IMR-90 (cell line): ENCODE measurements at regions not wholly inside any gene's neighbourhood (a gene's known extent, or its start where the extent isn't known, plus 50 kb on each side); places are given as distances from the start of the nearest gene placed in this dataset.
"Not testable (repeated sequence)": the region's sequence is repeated elsewhere in the genome, so short reads cannot be mapped to it uniquely, and the experiment has no call there.

Experiments
- ATAC-seq: fragments of 200-7000 bp; cut with Tn5 transposase; 2 replicates; pipeline ENCODE4 v1.9.1; 2020; ENCODE audit warnings: low read depth, mild to moderate bottlenecking, moderate library complexity
- BruUV-seq: library from RNA; stranded (reverse); fragments of 400-500 nt; replicated peaks from 2 replicates; lab custom pipeline; 2021; lab: Mats Ljungman, UMichigan
- CTCF ChIA-PET: fragments of 300-600 bp; formaldehyde crosslinking; extraction: SDS; loops from one replicate; lab custom pipeline; 2021; ENCODE audit warnings: antibody characterized with exemption; lab: Yijun Ruan, JAX
- POLR2A ChIA-PET: fragments of 300-600 bp; sonication (Branson Sonifier 250); formaldehyde crosslinking; loops from one replicate; lab custom pipeline; 2022; ENCODE audit warnings: antibody characterized with exemption; ENCODE audit not compliant: unreplicated experiment; lab: Charles Lee
- DNase-seq: peaks from one replicate; pipeline ENCODE4 v3.0.0; 2013
- H2AFZ ChIP-seq: replicated peaks from 2 replicates; pipeline ENCODE3; 2013; ENCODE audit warnings: low read length, mild to moderate bottlenecking; ENCODE audit not compliant: poor library complexity
- H2AK5ac ChIP-seq: 2 replicates; pipeline ENCODE4 v1.6.1; 2013; ENCODE audit warnings: low read depth, low read length, inconsistent platforms
- H2AK9ac ChIP-seq: replicated peaks from 2 replicates; pipeline ENCODE3; 2013; ENCODE audit warnings: mild to moderate bottlenecking, low read depth, low read length, moderate library complexity; ENCODE audit not compliant: poor library complexity
- H2BK120ac ChIP-seq: 2 replicates; pipeline ENCODE4 v1.6.1; 2013; ENCODE audit warnings: low read depth, low read length, inconsistent platforms
- H2BK15ac ChIP-seq: 3 replicates; pipeline ENCODE4 v1.6.1; 2013; ENCODE audit warnings: low read depth, low read length, inconsistent platforms
- H2BK20ac ChIP-seq: 2 replicates; pipeline ENCODE4 v1.6.1; 2013; ENCODE audit warnings: low read depth, mild to moderate bottlenecking, inconsistent platforms, low read length, moderate library complexity
- H2BK5ac ChIP-seq: 2 replicates; pipeline ENCODE4 v1.6.1; 2013; ENCODE audit warnings: mild to moderate bottlenecking, low read depth, low read length, inconsistent platforms; ENCODE audit not compliant: poor library complexity, severe bottlenecking
- H3K14ac ChIP-seq: replicated peaks from 2 replicates; pipeline ENCODE4 v1.6.1; 2013; ENCODE audit warnings: low read depth, low read length, inconsistent platforms
- H3K18ac ChIP-seq: 2 replicates; pipeline ENCODE4 v1.6.1; 2013; ENCODE audit warnings: low read depth, low read length, control low read depth
- H3K23ac ChIP-seq: 2 replicates; pipeline ENCODE4 v1.6.1; 2013; ENCODE audit warnings: low read depth, low read length, inconsistent platforms
- H3K27ac ChIP-seq: 2 replicates; pipeline ENCODE4 v1.5.1; 2013; ENCODE audit warnings: mild to moderate bottlenecking, control low read depth, low read length; ENCODE audit not compliant: insufficient read depth
- H3K27me3 ChIP-seq: 2 replicates; pipeline ENCODE4 v1.6.1; 2013; ENCODE audit warnings: low read length; ENCODE audit not compliant: control insufficient read depth, insufficient read depth
- H3K36me3 ChIP-seq: 2 replicates; pipeline ENCODE4 v1.6.1; 2013; ENCODE audit warnings: low read length, mixed read lengths; ENCODE audit not compliant: control insufficient read depth, insufficient read depth
- H3K4ac ChIP-seq: 2 replicates; pipeline ENCODE4 v1.6.1; 2013; ENCODE audit warnings: low read depth, low read length, inconsistent platforms
- H3K4me1 ChIP-seq: 2 replicates; pipeline ENCODE4 v1.6.1; 2013; ENCODE audit warnings: low read length, mixed read lengths; ENCODE audit not compliant: control insufficient read depth, insufficient read depth
- H3K4me2 ChIP-seq: 2 replicates; pipeline ENCODE4 v1.6.1; 2013; ENCODE audit warnings: low read depth, mild to moderate bottlenecking, control low read depth, low read length, moderate library complexity
- H3K4me3 ChIP-seq: 2 replicates; pipeline ENCODE4 v1.5.1; 2013; ENCODE audit warnings: low read depth, mild to moderate bottlenecking, control low read depth, low read length, moderate library complexity; ENCODE audit not compliant: insufficient read depth
- H3K56ac ChIP-seq: 2 replicates; pipeline ENCODE4 v1.6.1; 2013; ENCODE audit warnings: low read length, inconsistent platforms; ENCODE audit not compliant: insufficient read depth; ENCODE audit errors: extremely low read depth
- H3K79me1 ChIP-seq, 2 experiments: 2 replicates each; pipeline ENCODE4 v1.6.1; 2013; ENCODE audit warnings: low read length in 2 of 2, inconsistent platforms in 1 of 2, low read depth in 1 of 2
- H3K9ac ChIP-seq: 2 replicates; pipeline ENCODE4 v1.6.1; 2013; ENCODE audit warnings: low read depth, low read length, control low read depth
- H3K9me1 ChIP-seq: 2 replicates; pipeline ENCODE4 v1.6.1; 2013; ENCODE audit warnings: low read length, inconsistent platforms; ENCODE audit not compliant: insufficient read depth
- H3K9me3 ChIP-seq: 2 replicates; pipeline ENCODE4 v1.6.1; 2013; ENCODE audit warnings: low read length; ENCODE audit not compliant: control insufficient read depth, insufficient read depth
- H4K20me1 ChIP-seq: 2 replicates; pipeline ENCODE4 v1.6.1; 2013; ENCODE audit warnings: low read length, inconsistent platforms; ENCODE audit not compliant: insufficient read depth
- H4K5ac ChIP-seq: 2 replicates; pipeline ENCODE4 v1.6.1; 2013; ENCODE audit warnings: mild to moderate bottlenecking, low read depth, low read length, control low read depth
- H4K8ac ChIP-seq, 2 experiments: 2 replicates each; pipeline ENCODE4 v1.6.1; 2013; ENCODE audit warnings: low read depth in 2 of 2, low read length in 2 of 2, control low read depth in 1 of 2, inconsistent platforms in 1 of 2
- H4K91ac ChIP-seq: 2 replicates; pipeline ENCODE4 v1.6.1; 2013; ENCODE audit warnings: low read depth, low read length, inconsistent platforms; ENCODE audit not compliant: insufficient read depth
- BHLHE40 ChIP-seq: fragments of 150-350 bp; IDR thresholded peaks from 2 replicates; pipeline ENCODE4 v1.6.1; 2016; ENCODE audit warnings: mild to moderate bottlenecking, low read depth, low read length
- CEBPB ChIP-seq: IDR thresholded peaks from 2 replicates; pipeline ENCODE4 v1.6.1; 2012; ENCODE audit warnings: low read depth, low read length, improper control_type of control experiment
- CHD1 ChIP-seq: IDR thresholded peaks from 2 replicates; pipeline ENCODE4 v1.6.1; 2012; ENCODE audit warnings: low read depth, low read length, improper control_type of control experiment
- ELK1 ChIP-seq: fragments of 150-350 bp; IDR thresholded peaks from 2 replicates; pipeline ENCODE4 v1.6.1; 2016; ENCODE audit warnings: low read depth, mild to moderate bottlenecking, low read length, moderate library complexity, borderline replicate concordance
- NFE2L2 ChIP-seq: fragments of 150-350 bp; IDR thresholded peaks from 2 replicates; pipeline ENCODE4 v1.6.1; 2016; ENCODE audit warnings: low read depth, mild to moderate bottlenecking, low read length
- RAD21 ChIP-seq: IDR thresholded peaks from 2 replicates; pipeline ENCODE4 v1.6.1; 2012; ENCODE audit warnings: low read length, improper control_type of control experiment
- USF2 ChIP-seq: fragments of 150-350 bp; IDR thresholded peaks from 2 replicates; pipeline ENCODE4 v1.6.1; 2017; ENCODE audit warnings: mild to moderate bottlenecking, antibody characterized with exemption, low read length, low read depth
- WGBS, 2 experiments: methylation state at CpG; one replicate each; pipeline versions ENCODE4 v1.1.5 to v1.1.7; 2013; ENCODE audit warnings: missing lambda C conversion rate in 2 of 2; ENCODE audit not compliant: insufficient read length in 1 of 2; ENCODE audit errors: extremely low coverage in 2 of 2; 5-methylcytosine and 5-hydroxymethylcytosine counted together
- dilution Hi-C: fragments of 300-500 bp; cut with HindIII; formaldehyde crosslinking; loops from one replicate; pipeline ENCODE4 v1.14.3; 2018; ENCODE audit warnings: low sequenced_read_pairs; ENCODE audit not compliant: unreplicated experiment
- in situ Hi-C: fragments of 300-500 bp; cut with MboI; formaldehyde crosslinking; loops from 3 replicates; pipeline ENCODE4 v1.14.3; 2019; ENCODE audit warnings: low sequenced_read_pairs, inconsistent platforms, mixed read lengths
- intact Hi-C: fragments of 100-400 bp; cut with micrococcal nuclease; formaldehyde crosslinking; loops from 2 replicates; pipeline ENCODE4 v1.10.0; 2022

- dilution Hi-C loops, result no loop called here
- Histone ChIP-seq H3K18ac (no peak overlapping the region), H2AFZ (no peak overlapping the region), H3K56ac (no peak overlapping the region), H3K9ac (no peak overlapping the region), H4K91ac (no peak overlapping the region), H2BK5ac (no peak overlapping the region), H3K9me3 (peaks cover 19% of the 10 kb centered on the region), H3K27me3 (no peaks in the 10 kb centered on the region), H3K9me1 (no peaks in the 10 kb centered on the region), H3K36me3 (no peaks in the 10 kb centered on the region), H3K4me2 (no peak overlapping the region), H3K4ac (no peak overlapping the region), H3K23ac (no peak overlapping the region), H3K79me1 (no peaks in the 10 kb centered on the region), H2AK9ac (no peak overlapping the region), H2BK20ac (no peak overlapping the region), H3K4me3 (no peak overlapping the region), H3K4me1 (no peaks in the 10 kb centered on the region), H4K5ac (no peak overlapping the region), H2BK15ac (no peak overlapping the region), H2BK120ac (no peak overlapping the region), H4K8ac (no peak overlapping the region), H3K27ac (no peak overlapping the region), H2AK5ac (no peak overlapping the region), H3K14ac (no peak overlapping the region), H4K20me1 (no peaks in the 10 kb centered on the region)
- ChIA-PET POLR2A (no interaction called here), CTCF (no interaction called here)
- intact Hi-C loops, result no loop called here
- TF ChIP-seq CHD1, result no peak
- TF ChIP-seq CEBPB, result no peak
- no peak for TF ChIP-seq ELK1
- TF ChIP-seq NFE2L2, result no peak
- TF ChIP-seq RAD21, result no peak
- TF ChIP-seq USF2, result no peak
- no peak for TF ChIP-seq BHLHE40
- in situ Hi-C loops, result no loop called here
- BruUV-seq, result no TSS peak
- WGBS, 2 experiments, result 6% methylated on average over 2 of the region's 6 CpGs; no CpG with 5 or more reads in 1 of the 2 experiments
- ATAC-seq, result no peak
- no peak for DNase-seq
Measured at GRCh38 chr6:167233490-167233889, 57.6 kb upstream of the UNC93A start.

GRCh38 chr6:167234576-167234975 is 56.5 kb upstream of the UNC93A start:
- H3K27ac ChIP-seq, H3K18ac ChIP-seq, H2BK120ac ChIP-seq, H3K4me2 ChIP-seq, H3K79me1 ChIP-seq, H3K56ac ChIP-seq, BruUV-seq, intact Hi-C loops, H3K27me3 ChIP-seq, DNase-seq, ATAC-seq, H3K9me1 ChIP-seq, H3K36me3 ChIP-seq, H3K9ac ChIP-seq, H3K4ac ChIP-seq, H3K23ac ChIP-seq, H2AK9ac ChIP-seq, POLR2A ChIA-PET, H3K4me1 ChIP-seq, CTCF ChIA-PET, H4K5ac ChIP-seq, H4K91ac ChIP-seq, H3K14ac ChIP-seq, H2AK5ac ChIP-seq, H4K8ac ChIP-seq, H2BK20ac ChIP-seq, H2BK5ac ChIP-seq, H4K20me1 ChIP-seq, in situ Hi-C loops, H2AFZ ChIP-seq, H2BK15ac ChIP-seq, dilution Hi-C loops, H3K4me3 ChIP-seq: not testable (repeated sequence)
- peaks cover 27% of the 10 kb centered on the region for H3K9me3 ChIP-seq
- no CpG with 5 or more reads among the region's 6 CpGs for WGBS, 2 experiments
